Urothelium cell line (cell line): ENCODE measurements at regions not wholly inside any gene's neighbourhood (a gene's known extent, or its start where the extent isn't known, plus 50 kb on each side); places are given as distances from the start of the nearest gene placed in this dataset.
"Not testable (repeated sequence)": the region's sequence is repeated elsewhere in the genome, so short reads cannot be mapped to it uniquely, and the experiment has no call there.

Source experiments
- DNase-seq: peaks from one replicate; pipeline ENCODE4 v3.0.0; 2011; ENCODE audit warnings: low spot score, mixed read lengths
- FAIRE-seq: peaks from 2 replicates; lab custom pipeline; 2011; peaks lifted over from hg19 to GRCh38; lab: Jason Lieb, UNC

DNA sequence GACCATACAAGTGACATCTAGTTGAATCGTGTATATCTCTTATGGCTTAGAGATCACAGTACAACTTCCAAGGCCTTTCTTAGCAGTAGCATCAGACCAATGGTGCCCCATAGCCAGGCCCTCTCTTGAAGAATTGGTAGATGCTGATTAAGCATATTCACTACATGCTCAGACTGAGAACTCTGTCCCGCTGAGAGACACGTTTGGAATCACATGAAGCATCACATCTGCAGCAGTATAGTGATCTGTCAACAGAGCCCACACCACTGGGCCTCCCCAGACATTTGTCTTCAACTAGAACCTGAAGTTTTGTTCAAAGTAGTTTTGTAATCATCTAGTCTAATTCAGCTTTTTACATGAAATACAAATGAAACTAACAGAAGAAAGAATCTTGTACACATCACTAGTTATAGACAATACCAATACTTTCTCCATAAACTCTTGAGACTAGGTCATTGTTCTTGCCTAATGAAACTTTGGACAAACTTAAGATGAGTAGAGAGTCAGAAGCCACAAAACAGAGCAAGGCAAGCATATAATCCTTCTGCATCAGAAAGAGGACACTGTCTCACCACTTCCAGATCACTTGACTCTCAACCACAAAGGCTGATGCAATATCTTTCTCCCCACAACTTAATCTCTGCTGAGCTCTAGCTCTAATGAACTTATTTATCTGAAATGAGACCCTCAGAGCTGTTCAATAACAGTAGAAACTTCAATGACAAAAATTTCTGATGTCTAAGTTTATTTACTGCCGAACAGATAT is 182.7 kb downstream of the TBX18 start:
- DNase-seq (peak; percentile 18), FAIRE-seq (no peak)

DNA sequence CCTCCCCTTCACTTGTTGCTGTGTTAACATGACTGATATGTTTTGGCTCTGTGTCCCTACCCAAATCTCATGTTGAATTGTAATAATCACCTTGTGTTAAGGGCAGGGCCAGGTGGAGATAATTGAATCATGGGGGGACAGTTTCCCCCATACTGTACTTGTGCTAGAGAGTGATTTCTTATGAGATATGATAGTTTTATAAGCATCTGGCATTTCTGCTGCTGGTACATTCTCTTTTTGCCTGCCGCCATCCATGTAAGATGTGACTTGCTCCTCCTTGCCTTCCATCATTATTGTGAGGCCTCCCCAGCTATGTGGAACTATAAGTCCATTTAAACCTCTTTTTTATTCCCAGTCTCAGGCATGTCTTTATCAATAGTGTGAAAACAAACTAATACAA is 185.0 kb downstream of the TBX18 start:
- FAIRE-seq (no peak), DNase-seq (no peak)

DNA sequence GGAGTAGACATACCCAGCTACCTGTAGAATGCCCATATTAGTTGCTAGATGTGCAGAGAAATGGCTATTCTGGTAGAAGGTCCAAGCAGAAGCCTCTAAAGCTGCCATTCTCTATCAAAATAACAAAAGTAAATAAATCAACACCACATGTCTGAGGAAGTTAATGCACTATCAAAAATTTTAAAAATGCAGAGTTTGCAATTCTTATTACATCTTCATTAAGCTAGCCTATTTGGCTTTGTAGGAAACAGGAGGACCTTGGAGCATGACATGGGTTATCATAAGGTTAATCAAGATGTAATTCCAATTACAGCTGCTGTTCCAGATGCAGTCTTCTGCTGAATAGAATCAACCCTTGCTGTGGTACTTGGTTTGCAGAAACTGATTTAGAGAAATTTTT is 188.4 kb downstream of the TBX18 start:
- no peak for FAIRE-seq
- no peak for DNase-seq

DNA sequence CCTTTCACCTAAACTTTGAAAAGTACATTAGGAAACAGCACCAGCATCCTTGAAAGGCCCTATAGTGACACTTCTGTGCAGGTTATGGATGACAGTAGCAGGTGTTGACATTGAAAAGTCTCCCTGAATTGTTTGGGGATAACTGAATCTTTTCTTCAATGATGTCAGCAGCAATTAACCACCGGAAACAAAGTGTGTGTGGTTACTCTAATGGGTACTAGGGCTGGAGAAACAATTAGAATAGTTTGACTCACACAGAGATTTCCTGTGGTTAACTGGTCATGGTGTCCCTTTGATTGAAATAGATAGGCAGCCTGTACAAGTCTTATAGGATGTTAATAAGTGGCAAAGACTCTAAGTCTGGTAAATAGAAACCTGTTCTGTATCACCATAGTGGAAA is 189.1 kb downstream of the TBX18 start:
- DNase-seq (no peak), FAIRE-seq (no peak)

DNA sequence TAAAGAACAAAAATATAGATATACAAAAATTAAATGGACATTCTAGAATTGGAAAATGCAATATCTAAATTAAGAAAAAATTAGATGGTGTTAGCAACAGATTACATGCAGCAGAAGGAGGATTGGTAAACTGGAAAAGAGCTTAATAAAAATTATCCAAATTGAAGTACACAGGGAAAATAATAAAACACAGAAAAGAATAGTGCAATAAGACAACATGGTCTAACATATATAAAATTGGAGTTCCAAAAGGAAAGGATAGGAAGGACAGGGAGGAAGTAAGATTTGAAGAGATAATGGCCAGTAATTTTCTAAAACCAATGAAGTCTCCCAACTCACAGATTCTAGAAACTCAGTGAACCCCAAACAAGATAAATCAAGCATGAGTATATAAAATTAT is 194.5 kb downstream of the TBX18 start:
- no peak for DNase-seq
- no peak for FAIRE-seq

DNA sequence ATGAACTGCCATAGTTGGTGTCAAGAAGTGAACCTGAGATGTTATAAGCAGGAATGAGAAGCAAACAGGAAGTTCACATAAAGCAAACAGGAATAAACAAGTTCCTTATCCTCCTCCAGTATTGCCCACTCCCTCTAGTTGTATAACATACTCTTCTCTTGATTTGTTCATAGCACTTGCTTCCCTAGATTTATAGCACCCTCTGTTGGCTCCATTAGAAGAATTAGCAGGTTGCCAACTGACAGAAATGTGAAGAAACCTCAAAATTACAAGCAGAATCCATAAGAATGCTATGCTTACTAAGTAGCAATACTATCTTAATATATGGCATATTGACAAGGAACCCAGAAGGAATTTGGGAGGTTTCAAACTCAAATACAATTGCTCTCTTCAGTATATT is 195.4 kb downstream of the TBX18 start:
- no peak for DNase-seq
- no peak for FAIRE-seq

DNA sequence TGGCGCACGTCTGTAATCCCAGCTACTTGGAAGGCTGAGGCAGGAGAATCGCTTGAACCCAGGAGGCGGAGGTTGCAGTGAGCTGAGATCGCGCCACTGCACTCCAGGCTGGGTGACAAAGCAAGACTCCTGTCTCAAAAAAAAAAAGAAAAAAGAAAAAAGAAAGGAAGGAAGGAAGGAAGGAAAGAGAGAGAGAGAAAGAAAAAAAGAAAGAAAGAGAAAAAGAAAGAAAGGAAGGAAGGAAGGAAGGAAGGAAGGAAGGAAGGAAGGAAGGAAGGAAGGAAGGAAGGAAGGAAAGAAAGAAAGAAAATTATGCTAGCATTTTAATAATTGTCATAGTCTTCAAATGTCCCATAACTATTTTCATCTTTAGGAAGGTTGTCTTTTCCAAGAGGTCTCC is 198.7 kb downstream of the TBX18 start:
- FAIRE-seq, DNase-seq: not testable (repeated sequence)

DNA sequence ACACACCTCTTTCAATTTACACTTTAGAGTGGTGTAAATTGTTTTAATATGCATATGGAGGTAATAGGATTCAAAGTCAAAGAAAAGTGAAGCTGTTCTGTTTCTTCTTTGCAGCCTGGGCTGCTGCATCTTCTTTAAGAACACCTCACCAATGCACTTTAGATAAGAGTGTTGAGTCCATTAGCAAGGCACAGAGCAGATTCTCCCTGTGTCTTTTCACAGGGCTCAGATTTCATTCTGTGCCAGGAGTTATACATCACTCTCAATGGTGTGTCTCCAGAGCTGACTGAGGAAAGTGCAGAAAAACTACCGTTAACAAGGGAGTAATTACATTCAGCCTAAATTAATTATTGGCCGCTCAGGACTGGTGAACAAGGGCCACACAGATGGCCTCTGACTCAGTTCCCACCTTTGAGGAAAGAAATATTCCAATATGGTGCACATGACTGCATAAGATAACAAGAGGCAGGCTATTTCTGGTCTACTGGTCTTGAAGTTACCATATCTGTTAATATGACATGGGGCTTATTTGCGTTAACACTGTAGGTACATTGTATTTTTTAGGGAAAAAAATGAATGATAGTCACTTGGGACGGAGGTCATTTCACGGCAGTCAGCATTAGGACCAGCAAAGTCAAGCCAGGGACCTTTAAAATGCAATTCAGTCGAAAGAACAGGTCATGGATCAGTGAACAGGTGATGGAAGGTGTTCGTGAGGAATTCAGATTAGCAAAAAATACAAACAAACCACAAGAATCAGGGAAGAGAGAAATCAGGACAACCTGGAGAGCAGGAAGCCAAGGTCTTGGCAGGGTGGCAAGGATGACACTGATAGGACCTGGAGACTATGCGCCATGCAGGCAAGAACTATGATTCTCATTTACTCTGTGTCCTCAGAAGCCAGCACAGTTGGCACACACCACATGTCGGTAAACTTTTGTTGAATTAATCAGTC is 203.7 kb downstream of the TBX18 start:
- no peak for DNase-seq
- no peak for FAIRE-seq

DNA sequence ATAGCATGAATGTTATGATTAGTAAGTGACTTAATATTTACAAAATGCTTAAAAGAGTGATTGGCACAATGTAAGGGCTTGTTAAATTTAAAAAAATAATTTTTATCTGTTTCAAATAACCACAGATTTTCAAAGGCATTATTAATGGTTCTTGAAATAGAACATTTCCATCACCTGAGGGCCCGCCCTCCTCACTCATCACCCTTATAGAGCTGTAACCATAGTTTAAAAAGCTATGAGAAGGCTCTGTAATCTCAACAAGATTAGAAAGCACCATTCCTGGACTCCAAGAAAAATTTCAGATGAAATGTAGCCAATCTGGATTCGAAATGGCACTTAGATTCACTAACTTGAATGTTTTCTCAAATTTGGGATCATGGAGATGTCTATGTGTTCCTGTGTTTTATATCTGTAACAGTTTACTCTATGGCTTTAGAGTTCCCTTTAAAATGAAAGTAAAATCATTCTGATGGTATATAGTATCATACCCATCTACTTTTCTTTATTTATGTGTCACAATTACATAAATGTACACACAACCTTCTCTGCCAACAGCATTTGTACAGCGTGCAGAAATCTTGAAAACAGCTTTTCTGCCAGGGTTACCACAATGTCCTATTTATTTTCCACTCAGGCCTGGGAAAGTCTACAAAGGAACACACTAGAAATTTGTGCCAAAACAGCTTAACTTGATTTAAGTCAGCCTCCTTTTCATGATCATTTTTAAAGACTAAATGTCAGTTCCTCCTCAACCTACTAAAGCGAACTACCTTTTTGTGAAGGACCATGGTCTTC is 207.7 kb downstream of the TBX18 start:
- FAIRE-seq = no peak
- no peak for DNase-seq

DNA sequence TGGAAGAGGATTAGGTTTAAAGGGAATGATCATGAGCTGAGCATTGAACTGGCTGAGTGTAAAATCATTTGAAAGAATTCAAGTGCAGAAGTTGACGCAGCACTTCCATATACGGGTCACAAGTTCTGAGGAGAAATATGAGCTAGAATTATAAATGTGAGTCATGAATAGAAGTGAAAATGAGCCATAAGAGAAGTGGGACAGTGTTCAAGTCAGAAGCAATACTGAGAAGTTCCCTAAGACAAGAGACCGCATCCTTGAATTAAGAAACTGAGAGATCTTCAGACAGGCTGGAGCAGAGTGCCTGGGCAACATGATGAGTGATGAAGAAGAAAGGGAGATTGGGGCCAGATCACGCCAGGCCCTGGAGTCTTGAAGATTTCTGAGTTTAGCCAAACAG is 209.7 kb downstream of the TBX18 start:
- no peak for FAIRE-seq

DNA sequence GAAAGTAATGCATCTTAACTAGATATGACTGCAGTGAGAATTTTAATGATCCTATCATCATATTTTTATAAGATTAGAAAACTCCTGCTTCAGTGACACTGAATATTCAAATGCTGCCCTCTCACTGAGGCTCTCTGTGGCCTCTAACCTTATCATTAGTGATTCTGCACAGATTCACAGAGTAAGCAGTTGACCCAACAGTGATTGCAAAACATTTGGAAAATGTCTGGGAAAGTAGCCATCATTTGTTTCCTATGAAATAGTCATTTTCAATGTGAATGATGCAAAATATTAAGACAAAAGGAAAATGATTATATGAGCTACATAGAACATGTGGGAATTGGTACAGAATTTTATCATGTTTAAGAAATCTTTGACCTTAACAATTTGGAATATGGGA is 210.3 kb downstream of the TBX18 start:
- FAIRE-seq (no peak), DNase-seq (no peak)

More for the DNA sequence above, 209.7 kb downstream of the TBX18 start:
- DNase-seq = no peak

DNA sequence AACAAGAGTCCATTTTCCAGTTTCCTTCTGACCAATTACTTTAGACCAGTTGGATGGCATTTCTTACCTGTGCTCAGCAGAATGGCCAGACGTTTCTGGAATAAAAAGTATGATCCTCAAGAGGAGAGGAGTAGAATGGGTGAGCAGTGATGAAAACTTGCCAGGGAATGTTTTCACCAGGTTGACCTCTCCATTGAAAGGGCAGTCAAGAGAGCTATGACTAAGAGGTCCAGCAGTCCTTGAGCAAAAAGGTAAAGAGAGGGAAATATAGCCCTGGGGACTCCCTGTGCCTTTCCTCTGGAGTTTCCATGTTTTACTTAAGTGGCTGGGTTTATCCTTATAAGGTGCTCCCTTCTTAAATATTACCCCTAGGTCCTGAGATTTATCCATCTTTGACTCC is 210.9 kb downstream of the TBX18 start:
- FAIRE-seq (no peak), DNase-seq (no peak)

DNA sequence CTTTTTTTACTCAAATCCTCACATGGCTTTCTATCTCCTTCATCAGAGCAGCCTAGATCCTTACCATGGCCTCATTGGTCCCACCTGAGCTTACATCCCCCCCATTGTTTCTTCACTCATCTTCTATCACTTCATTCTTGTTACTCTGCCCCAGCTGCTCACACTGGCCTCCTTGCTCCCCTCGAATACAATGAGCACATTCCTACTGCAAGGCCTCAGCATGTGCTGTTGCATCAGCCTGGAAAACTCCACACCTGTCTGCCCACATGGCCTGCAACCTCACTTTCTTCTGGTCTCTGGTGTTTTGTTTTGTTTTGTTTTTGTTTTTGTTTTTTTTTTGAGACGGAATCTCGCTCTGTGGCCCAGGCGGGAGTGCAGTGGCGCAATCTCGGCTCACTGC is 212.6 kb downstream of the TBX18 start:
- no peak for DNase-seq
- FAIRE-seq = no peak

DNA sequence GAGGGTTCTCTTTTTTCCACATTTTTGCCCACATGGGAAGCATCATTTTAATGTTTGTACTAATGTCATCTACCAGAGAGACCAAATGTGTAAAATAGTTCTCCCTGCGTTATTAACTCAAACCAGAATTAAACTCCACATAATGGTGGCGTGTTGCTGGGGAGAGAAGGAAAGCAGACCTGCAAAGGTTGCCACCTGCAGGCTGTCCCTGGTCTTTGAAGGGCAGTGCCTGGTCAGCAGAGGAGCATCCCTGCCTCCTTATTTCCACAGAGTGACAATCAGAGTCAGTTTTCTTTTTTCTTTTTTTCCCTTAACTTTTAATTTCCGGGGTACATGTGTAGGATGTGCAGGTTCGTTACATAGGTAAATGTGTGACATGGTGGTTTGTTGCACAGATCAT is 214.5 kb downstream of the TBX18 start:
- no peak for DNase-seq

DNA sequence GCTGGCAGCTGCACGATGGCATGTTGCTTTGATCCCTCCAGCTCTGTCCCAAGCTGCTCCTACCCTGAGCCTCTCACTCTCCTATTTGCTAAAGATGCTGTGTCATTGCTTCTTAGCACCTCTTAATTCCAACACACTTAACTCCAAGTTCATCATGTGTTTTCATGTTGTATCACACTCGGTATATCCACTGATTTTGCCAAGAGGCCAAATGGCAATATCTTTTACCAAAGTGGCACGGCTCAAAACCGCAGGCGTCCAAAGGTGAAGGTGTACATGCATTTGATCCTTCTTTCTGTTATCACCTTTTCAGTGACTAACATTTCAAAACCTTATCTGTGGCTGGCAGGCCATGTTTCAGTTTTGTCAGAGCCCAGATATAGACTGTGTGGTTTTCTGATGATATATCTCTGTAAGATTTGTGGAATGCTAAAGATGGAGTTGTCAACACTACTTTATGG is 217.0 kb downstream of the TBX18 start:
- no peak for FAIRE-seq
- DNase-seq = peak; percentile 10

More for the DNA sequence above, 214.5 kb downstream of the TBX18 start:
- no peak for FAIRE-seq

DNA sequence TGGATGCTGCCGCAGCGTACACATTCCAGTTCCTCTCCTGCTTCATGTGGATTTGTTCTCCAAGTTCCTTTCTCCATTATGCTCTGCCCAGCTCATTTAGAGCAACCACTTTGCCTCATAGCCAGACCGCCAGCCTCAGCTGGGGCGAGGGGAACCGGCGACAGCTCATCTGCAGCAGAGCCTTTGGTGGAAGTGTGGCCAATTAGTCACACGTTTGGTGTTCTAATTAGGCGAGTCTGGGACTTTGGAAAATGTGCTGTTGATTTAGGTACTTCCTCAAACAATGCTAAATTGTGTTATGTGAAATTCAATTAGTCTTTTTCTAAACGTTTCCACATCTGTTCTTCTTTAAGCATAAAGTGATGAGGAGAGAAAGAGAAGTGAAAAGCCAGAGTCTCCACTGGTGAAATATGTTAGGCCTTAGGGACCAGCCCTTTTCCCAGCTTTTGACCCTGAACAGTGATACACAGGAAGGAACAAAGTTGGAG is 217.9 kb downstream of the TBX18 start:
- no peak for DNase-seq
- no peak for FAIRE-seq

DNA sequence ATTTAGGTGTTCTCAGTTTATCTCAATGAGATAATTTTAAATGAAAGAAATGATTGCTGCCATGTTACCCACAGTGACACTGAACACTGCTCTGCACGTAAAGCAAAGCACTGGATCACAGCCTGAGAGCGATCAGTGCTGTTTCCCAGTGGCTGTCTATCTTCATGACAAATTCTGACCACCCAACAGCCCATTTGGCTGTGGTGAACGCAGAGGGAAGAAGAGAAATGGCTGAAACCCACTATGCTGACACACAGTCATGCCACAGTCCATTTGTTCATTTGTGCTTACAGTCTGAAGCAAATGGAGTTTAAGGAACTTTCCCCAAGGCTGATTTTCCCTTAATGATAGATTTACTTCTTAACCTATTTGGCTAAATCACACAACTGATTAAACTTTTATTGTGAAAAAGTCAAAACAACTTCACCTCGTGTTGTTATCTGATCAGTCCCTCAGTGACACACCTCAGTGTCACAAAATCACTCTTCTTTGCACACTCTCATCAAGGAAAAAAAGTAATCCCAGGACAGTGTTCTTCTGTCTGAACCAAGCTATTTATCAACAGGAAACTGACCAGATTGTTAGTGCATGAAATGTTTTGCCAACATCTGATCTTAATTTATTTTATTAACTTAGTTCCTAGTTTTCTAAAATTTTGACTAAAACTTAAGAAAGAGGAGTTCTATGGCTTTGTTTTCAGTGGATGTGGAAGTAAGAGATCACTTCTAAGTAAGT is 225.1 kb downstream of the TBX18 start:
- FAIRE-seq (no peak), DNase-seq (no peak)

DNA sequence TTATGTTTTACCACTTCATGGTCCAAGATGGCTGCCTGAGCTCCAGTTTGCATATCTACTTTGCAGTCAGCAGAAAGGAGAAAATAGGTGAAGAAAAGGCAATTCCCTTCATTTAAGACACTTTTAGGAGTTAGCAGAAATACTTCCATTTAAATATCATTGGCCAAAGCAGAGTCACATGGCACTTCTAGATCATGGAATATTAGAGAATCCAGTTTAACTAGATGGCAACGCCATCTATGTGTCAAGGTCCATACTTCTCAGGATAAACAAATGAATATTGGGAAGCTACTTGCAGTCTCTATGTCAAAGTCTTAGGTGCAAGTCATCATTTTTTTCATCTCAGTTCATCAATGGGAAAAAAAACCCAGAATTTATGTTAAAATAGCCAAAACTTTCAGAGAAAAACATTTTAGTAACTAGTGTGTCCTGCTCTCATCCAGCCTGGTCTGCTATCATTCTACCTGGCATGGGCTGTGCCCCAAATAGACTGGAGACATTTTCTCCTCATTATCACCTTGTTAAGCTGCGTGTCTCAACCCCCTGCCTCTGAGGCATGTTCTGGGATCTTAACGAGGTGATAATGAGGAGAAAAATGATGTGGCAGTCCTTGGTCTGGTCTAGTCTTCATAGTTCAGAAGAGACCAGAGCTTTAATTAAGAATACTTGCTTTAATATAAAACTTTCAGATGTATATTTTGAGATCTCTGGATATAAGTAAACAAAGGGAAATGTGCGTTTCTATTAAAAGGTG is 227.3 kb downstream of the TBX18 start:
- FAIRE-seq (no peak), DNase-seq (no peak)

DNA sequence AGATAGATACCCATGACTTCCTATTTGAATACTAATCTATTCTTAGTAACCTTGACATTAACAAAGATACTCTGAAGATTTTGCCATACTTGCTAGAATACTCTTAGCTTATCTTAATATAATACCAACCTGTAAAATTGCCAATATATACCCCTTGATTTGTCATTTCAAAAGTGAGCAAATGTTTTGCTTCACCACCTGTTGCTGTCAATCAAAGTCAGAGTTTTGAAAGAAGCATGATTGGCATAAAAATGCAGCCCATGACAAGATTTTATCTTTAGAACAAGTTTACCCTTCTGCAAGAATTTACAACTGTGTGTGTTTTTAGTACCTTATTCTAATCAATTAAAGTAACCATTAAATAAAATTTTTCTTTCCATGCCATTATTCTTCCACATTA is 236.2 kb downstream of the TBX18 start:
- no peak for FAIRE-seq

DNA sequence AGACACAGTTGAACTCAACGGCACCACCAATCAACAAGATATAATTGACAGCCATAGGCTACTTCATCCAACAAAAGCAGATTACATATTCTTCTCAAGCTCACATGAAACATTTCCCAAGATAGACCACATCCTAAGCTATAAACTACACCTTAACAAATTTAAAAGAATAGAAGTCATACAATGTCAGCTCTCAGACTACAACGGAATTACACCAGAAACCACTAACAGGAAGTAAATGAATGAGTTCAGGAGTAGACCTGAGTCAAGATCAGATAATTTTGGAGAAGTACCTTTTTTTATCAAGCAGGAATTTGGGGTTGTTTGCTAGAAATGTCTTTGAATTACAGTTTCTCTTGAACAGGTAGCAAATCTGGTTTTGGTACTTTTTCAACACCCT is 237.8 kb downstream of the TBX18 start:
- FAIRE-seq (no peak), DNase-seq (no peak)

More for the DNA sequence above, 236.2 kb downstream of the TBX18 start:
- DNase-seq = no peak
